Astrocyte of the spinal cord (primary cell): ENCODE measurements at regions not wholly inside any gene's neighbourhood (a gene's known extent, or its start where the extent isn't known, plus 50 kb on each side); places are given as distances from the start of the nearest gene placed in this dataset.

Experiments
- DNase-seq: peaks from one replicate; pipeline ENCODE4 v3.0.0; 2011; ENCODE audit warnings: low read depth, low spot score
- H3K4me3 ChIP-seq: 2 replicates; pipeline ENCODE4 v1.5.1; 2011; ENCODE audit warnings: low read depth, mild to moderate bottlenecking, low read length, moderate library complexity
- in situ Hi-C: cut with HindIII; loops from 2 replicates; pipeline ENCODE4 v1.10.0; 2017; ENCODE audit warnings: low sequenced_read_pairs
- TF ChIP-seq, protein P1 (sequence below): IDR thresholded peaks from 2 replicates; pipeline ENCODE4 v1.5.1; 2012; ENCODE audit warnings: low read depth, mild to moderate bottlenecking, low read length, inconsistent platforms

DNA sequence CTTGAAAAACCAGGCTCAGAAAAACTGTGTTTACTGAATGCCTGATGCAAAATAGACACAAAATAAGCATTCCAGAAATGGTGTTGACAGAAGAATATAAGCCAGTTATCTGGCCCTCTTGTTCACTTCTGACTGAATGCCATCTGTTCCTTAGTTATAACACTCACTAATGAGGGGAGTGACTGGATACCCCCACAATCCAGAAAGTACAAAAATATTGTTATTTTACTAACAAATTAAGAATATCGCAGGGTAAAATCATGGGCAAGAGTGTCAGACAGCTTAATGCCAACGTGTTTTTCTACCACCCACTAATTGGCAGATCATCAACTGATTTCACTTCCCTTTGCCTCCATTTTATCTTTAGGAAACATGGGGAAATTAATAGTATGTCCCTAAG is 477.3 kb upstream of the FLRT2 start:
- DNase-seq, result no peak
- in situ Hi-C loops, result no loop called here
- TF ChIP-seq, protein P1, sequence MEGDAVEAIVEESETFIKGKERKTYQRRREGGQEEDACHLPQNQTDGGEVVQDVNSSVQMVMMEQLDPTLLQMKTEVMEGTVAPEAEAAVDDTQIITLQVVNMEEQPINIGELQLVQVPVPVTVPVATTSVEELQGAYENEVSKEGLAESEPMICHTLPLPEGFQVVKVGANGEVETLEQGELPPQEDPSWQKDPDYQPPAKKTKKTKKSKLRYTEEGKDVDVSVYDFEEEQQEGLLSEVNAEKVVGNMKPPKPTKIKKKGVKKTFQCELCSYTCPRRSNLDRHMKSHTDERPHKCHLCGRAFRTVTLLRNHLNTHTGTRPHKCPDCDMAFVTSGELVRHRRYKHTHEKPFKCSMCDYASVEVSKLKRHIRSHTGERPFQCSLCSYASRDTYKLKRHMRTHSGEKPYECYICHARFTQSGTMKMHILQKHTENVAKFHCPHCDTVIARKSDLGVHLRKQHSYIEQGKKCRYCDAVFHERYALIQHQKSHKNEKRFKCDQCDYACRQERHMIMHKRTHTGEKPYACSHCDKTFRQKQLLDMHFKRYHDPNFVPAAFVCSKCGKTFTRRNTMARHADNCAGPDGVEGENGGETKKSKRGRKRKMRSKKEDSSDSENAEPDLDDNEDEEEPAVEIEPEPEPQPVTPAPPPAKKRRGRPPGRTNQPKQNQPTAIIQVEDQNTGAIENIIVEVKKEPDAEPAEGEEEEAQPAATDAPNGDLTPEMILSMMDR, result no peak
- H3K4me3 ChIP-seq, result no peak overlapping the region

GRCh38 chr14:85054178-85054577 is 475.8 kb upstream of the FLRT2 start:
- no peak overlapping the region for H3K4me3 ChIP-seq
- DNase-seq, result no peak
- TF ChIP-seq, protein P1, result no peak
- in situ Hi-C loops, result no loop called here

DNA sequence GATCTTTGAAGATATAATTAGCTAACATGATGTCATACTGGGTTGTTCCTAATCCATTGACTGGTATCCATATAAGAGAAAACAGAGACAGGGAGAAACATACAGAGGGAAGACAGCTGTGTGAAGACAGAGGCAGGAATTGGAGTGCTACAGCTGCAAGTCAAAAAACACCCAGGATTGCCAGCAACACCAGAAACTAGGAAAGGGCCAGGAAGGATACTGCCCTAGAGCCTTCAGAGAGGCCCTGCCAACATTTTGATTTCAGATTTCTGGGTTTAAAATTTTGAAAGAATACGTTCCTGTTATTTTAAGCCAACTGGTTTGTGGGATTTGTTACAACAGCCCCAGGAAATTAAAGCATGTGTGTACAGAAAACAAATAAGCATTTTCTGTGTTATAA is 473.7 kb upstream of the FLRT2 start:
- TF ChIP-seq, protein P1, result no peak
- no peak for DNase-seq
- in situ Hi-C loops, result no loop called here
- no peak overlapping the region for H3K4me3 ChIP-seq

- in situ Hi-C loops, result no loop called here
- TF ChIP-seq, protein P1, result no peak
- no peak overlapping the region for H3K4me3 ChIP-seq
- no peak for DNase-seq
Measured at GRCh38 chr14:85057221-85057620, 472.7 kb upstream of the FLRT2 start.

DNA sequence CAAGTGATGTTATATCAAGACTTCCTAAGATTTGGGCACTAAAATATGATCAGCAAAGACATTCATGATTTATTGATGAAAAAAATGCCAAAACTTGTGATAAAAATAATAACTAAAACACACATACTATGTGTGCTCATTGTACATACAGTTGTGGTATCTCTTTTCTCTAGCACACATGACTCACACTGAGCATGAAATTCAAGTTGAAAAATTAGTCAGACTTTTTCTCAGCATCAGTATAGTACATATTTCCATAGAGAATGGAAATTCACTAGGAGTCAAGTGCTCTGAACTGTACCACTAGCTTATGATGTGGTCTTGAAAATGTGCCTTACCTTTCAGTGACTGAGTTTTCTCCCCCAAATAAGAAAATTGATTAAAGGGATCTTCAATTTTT is 471.8 kb upstream of the FLRT2 start:
- TF ChIP-seq, protein P1, result no peak
- DNase-seq, result no peak
- in situ Hi-C loops, result no loop called here
- no peak overlapping the region for H3K4me3 ChIP-seq

DNA sequence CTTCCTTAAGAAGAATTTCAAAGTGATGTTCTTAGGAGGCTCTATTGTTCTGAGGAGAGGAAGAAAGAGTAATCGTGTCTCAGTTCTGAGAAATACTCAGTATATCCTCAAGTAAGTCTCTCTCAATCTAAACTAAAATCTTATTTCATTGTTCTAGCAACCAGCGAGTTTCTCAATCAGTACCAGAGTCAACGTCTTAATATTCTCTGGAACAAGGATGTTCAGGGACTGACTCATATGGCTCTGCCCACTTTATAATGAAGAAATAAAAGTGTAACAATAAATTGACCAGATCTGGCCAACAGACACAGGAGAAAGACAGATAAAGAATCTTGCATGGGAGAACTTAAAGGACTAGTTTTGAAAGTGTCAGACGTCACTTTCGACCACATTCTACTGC is 469.8 kb upstream of the FLRT2 start:
- in situ Hi-C loops, result no loop called here
- no peak for DNase-seq
- TF ChIP-seq, protein P1, result no peak
- H3K4me3 ChIP-seq, result no peak overlapping the region

GRCh38 chr14:85061256-85061655 is 468.7 kb upstream of the FLRT2 start:
- no peak overlapping the region for H3K4me3 ChIP-seq
- in situ Hi-C loops, result no loop called here
- TF ChIP-seq, protein P1, result no peak
- no peak for DNase-seq
